Ishikawa (cell line): ENCODE measurements at regions not wholly inside any gene's neighbourhood (a gene's known extent, or its start where the extent isn't known, plus 50 kb on each side); places are given as distances from the start of the nearest gene placed in this dataset.

Experiments used
- CEBPB ChIP-seq: IDR thresholded peaks from 2 replicates; pipeline ENCODE4 v1.6.1; 2012
- CREB1 ChIP-seq: IDR thresholded peaks from 2 replicates; pipeline ENCODE4 v1.6.1; 2012; ENCODE audit warnings: low read depth
- EP300 ChIP-seq: IDR thresholded peaks from 2 replicates; pipeline ENCODE4 v1.6.1; 2012; ENCODE audit warnings: borderline replicate concordance
- FOXM1 ChIP-seq: IDR thresholded peaks from 2 replicates; pipeline ENCODE4 v1.6.1; 2012; ENCODE audit warnings: low read depth, borderline replicate concordance
- MAX ChIP-seq: IDR thresholded peaks from 2 replicates; pipeline ENCODE4 v1.6.1; 2012
- NFIC ChIP-seq: IDR thresholded peaks from 2 replicates; pipeline ENCODE4 v1.6.1; 2012
- RAD21 ChIP-seq: IDR thresholded peaks from 2 replicates; pipeline ENCODE4 v1.6.1; 2012; ENCODE audit warnings: low read depth
- REST ChIP-seq: IDR thresholded peaks from 2 replicates; pipeline ENCODE4 v1.6.1; 2012; ENCODE audit warnings: low read depth, mild to moderate bottlenecking
- TAF1 ChIP-seq: IDR thresholded peaks from 2 replicates; pipeline ENCODE4 v1.6.1; 2012; ENCODE audit warnings: low read depth, mild to moderate bottlenecking
- TEAD4 ChIP-seq: IDR thresholded peaks from 2 replicates; pipeline ENCODE4 v1.6.1; 2012
- YY1 ChIP-seq: IDR thresholded peaks from 2 replicates; pipeline ENCODE4 v1.6.1; 2012; ENCODE audit warnings: low read depth
- ZBTB7A ChIP-seq: IDR thresholded peaks from 2 replicates; pipeline ENCODE4 v1.6.1; 2012; ENCODE audit warnings: low read depth

- TF ChIP-seq RAD21 = no peak
- TF ChIP-seq EP300 = no peak
- TF ChIP-seq MAX = no peak
- TF ChIP-seq CEBPB = no peak
- no peak for TF ChIP-seq NFIC
- no peak for TF ChIP-seq REST
- TF ChIP-seq ZBTB7A = no peak
- TF ChIP-seq TAF1 = no peak
- TF ChIP-seq TEAD4 = no peak
- TF ChIP-seq YY1 = no peak
- TF ChIP-seq CREB1 = no peak
- no peak for TF ChIP-seq FOXM1
Observed at GRCh38 chr4:159632031-159632430, 529.2 kb downstream of the RAPGEF2 start.
